ENCODE measurements at regions not wholly inside any gene's neighbourhood (a gene's known extent, or its start where the extent isn't known, plus 50 kb on each side); places are given as distances from the start of the nearest gene placed in this dataset.

- no TSS peak for BruUV-seq (replicated peaks)
- Histone ChIP-seq H3K4me3 (replicated peaks in 1 of 2; ENCODE audit: low read depth in 1 of 2, low read length in 2 of 2) (no peak overlapping the region), H3K9ac (ENCODE audit: low read length) (no peak overlapping the region), H4K20me1 (ENCODE audit: insufficient read depth) (no peaks in the 10 kb centered on the region), H3K27ac (ENCODE audit: low read depth, low read length) (no peak overlapping the region), H3K36me3 (ENCODE audit: control insufficient read depth in 1 of 2, insufficient read depth in 2 of 2, low read length in 2 of 2) (no peaks in the 10 kb centered on the region), H3K4me1 (ENCODE audit: control insufficient read depth in 1 of 2, insufficient read depth in 2 of 2, low read length in 2 of 2) (no peaks in the 10 kb centered on the region), H3K79me2 (ENCODE audit: insufficient read depth, low read length) (no peaks in the 10 kb centered on the region), H3K27me3 (ENCODE audit: insufficient read depth, low read length) (no peaks in the 10 kb centered on the region), H3K4me2 (ENCODE audit: low read length) (no peak overlapping the region), H3K9me2 (ENCODE audit: insufficient read depth) (no peaks in the 10 kb centered on the region), H2AFZ (ENCODE audit: low read depth, low read length, poor library complexity, severe bottlenecking) (no peak overlapping the region), H3K9me3 (ENCODE audit: control insufficient read depth in 1 of 2, insufficient read depth in 1 of 2, low read depth in 1 of 2, low read length in 2 of 2) (no peaks in the 10 kb centered on the region)
- DNase-seq (ENCODE audit: low read depth, low spot score), result no peak
- intact Hi-C loops (cut with micrococcal nuclease), result no loop called here
- ChIA-PET RAD21 (ENCODE audit: low non-redundant PET in 1 of 2, low total read pairs in 2 of 2, uncharacterized antibody in 2 of 2, unreplicated experiment in 2 of 2) (no interaction called here), POLR2A (interaction anchor here (0.6 kb wide), 1 partner anchor 837 kb away, joined by 3 read pairs; no protein-coding TSS in a partner anchor), CTCF (no interaction called here)
- TF ChIP-seq EZH2 (IDR thresholded peaks at IDR 0.05), result no peak
- TF ChIP-seq MAX (IDR thresholded peaks at IDR 0.05), result no peak
- no peak for TF ChIP-seq ELF1 (IDR thresholded peaks at IDR 0.05; ENCODE audit: borderline replicate concordance, low read depth)
- TF ChIP-seq, protein P1, sequence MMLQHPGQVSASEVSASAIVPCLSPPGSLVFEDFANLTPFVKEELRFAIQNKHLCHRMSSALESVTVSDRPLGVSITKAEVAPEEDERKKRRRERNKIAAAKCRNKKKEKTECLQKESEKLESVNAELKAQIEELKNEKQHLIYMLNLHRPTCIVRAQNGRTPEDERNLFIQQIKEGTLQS (IDR thresholded peaks at IDR 0.05), result no peak
- TF ChIP-seq RAD21 (IDR thresholded peaks at IDR 0.05; ENCODE audit: low read depth), result no peak
- TF ChIP-seq ZNF274 (IDR thresholded peaks at IDR 0.05; ENCODE audit: low read depth, low read length), result no peak
- no peak for ATAC-seq
Measured at GRCh38 chr6:135586844-135587243, 89.3 kb upstream of the AHI1 start.

DNA sequence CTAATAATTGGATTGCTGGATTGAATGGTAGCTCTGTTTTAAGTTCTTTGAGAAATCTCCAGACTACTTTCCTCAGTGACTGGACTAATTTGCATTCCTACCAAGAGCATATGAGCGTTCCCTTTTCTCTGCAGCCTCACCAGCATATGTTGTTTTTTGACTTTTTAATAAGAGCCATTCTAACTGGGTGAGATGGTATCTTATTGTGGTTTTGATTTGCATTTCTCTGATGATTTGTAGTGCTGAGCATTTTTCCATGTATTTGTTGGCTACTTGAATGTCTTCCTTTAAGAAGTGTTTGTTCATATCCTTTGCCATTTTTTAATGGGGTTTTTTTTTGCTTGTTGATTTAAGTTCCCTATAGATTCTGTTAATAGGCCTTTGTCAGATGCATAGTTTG lies 94.7 kb upstream of the AHI1 start:
- Histone ChIP-seq H4K20me1 (ENCODE audit: insufficient read depth) (no peaks in the 10 kb centered on the region), H3K79me2 (ENCODE audit: insufficient read depth, low read length) (no peaks in the 10 kb centered on the region), H3K9me2 (ENCODE audit: insufficient read depth) (no peaks in the 10 kb centered on the region), H2AFZ (ENCODE audit: low read depth, low read length, poor library complexity, severe bottlenecking) (no peak overlapping the region), H3K4me1 (ENCODE audit: control insufficient read depth in 1 of 2, insufficient read depth in 2 of 2, low read length in 2 of 2) (no peaks in the 10 kb centered on the region), H3K4me3 (replicated peaks in 1 of 2; ENCODE audit: low read depth in 1 of 2, low read length in 2 of 2) (no peak overlapping the region), H3K36me3 (ENCODE audit: control insufficient read depth in 1 of 2, insufficient read depth in 2 of 2, low read length in 2 of 2) (no peaks in the 10 kb centered on the region), H3K9me3 (ENCODE audit: control insufficient read depth in 1 of 2, insufficient read depth in 1 of 2, low read depth in 1 of 2, low read length in 2 of 2) (no peaks in the 10 kb centered on the region), H3K27ac (ENCODE audit: low read depth, low read length) (no peak overlapping the region), H3K9ac (ENCODE audit: low read length) (no peak overlapping the region), H3K27me3 (ENCODE audit: insufficient read depth, low read length) (no peaks in the 10 kb centered on the region), H3K4me2 (ENCODE audit: low read length) (no peak overlapping the region)
- intact Hi-C loops (cut with micrococcal nuclease), result no loop called here
- no TSS peak for BruUV-seq (replicated peaks)
- DNase-seq (ENCODE audit: low read depth, low spot score), result no peak
- ChIA-PET CTCF (no interaction called here), RAD21 (ENCODE audit: low non-redundant PET in 1 of 2, low total read pairs in 2 of 2, uncharacterized antibody in 2 of 2, unreplicated experiment in 2 of 2) (no interaction called here), POLR2A (no interaction called here)
- TF ChIP-seq ZFX (IDR thresholded peaks at IDR 0.05), result no peak
- no peak for TF ChIP-seq SRF (IDR thresholded peaks at IDR 0.05; ENCODE audit: low read depth)
- TF ChIP-seq ZBTB33 (IDR thresholded peaks at IDR 0.05; ENCODE audit: extremely low read depth, insufficient replicate concordance, low read length), result no peak
- TF ChIP-seq ELF1 (IDR thresholded peaks at IDR 0.05; ENCODE audit: borderline replicate concordance, low read depth), result no peak
- no peak for TF ChIP-seq POLR2AphosphoS5 (IDR thresholded peaks at IDR 0.05; ENCODE audit: low read depth, low read length)
- TF ChIP-seq JUND (IDR thresholded peaks at IDR 0.05), result no peak
- TF ChIP-seq POLR2A (IDR thresholded peaks at IDR 0.05; ENCODE audit: borderline replicate concordance, extremely low read depth, insufficient read depth, insufficient read length), result no peak
- TF ChIP-seq YY1 (IDR thresholded peaks at IDR 0.05; ENCODE audit: extremely low read depth, insufficient replicate concordance, low read depth, low read length), result no peak
- TF ChIP-seq MAX (IDR thresholded peaks at IDR 0.05), result no peak
- no peak for TF ChIP-seq SP1 (IDR thresholded peaks at IDR 0.05; ENCODE audit: low read depth)
- TF ChIP-seq, protein P1 (IDR thresholded peaks at IDR 0.05), result no peak
- TF ChIP-seq TCF7L2 (IDR thresholded peaks at IDR 0.05; ENCODE audit: borderline replicate concordance, extremely low read depth, insufficient read depth, insufficient read length), result no peak
- no peak for TF ChIP-seq EGR1 (IDR thresholded peaks at IDR 0.05; ENCODE audit: low read depth)
- TF ChIP-seq CEBPB (IDR thresholded peaks at IDR 0.05; ENCODE audit: low read depth), result no peak
- TF ChIP-seq ZNF274 (IDR thresholded peaks at IDR 0.05; ENCODE audit: low read depth, low read length), result no peak
- no peak for TF ChIP-seq EZH2 (IDR thresholded peaks at IDR 0.05)
- TF ChIP-seq EZH2phosphoT487 (IDR thresholded peaks at IDR 0.05; ENCODE audit: borderline replicate concordance), result no peak
- TF ChIP-seq CBX3 (IDR thresholded peaks at IDR 0.05; ENCODE audit: low read depth), result no peak
- TF ChIP-seq SIN3A (IDR thresholded peaks at IDR 0.05; ENCODE audit: low read depth), result no peak
- no peak for TF ChIP-seq RAD21 (IDR thresholded peaks at IDR 0.05; ENCODE audit: low read depth)
- ATAC-seq, result no peak
